ENCODE measurements at regions not wholly inside any gene's neighbourhood (a gene's known extent, or its start where the extent isn't known, plus 50 kb on each side); places are given as distances from the start of the nearest gene placed in this dataset.
"Not testable (repeated sequence)": the region's sequence is repeated elsewhere in the genome, so short reads cannot be mapped to it uniquely, and the experiment has no call there.

- no peak for ATAC-seq
Measured at GRCh38 chr6:40882323-40882997, 156.6 kb downstream of the UNC5CL start.

- no peak for ATAC-seq
Measured at GRCh38 chr6:40881501-40881900, 157.5 kb downstream of the UNC5CL start.

GRCh38 chr6:40880906-40881305, 158.1 kb downstream of the UNC5CL start:
- ATAC-seq: no peak

GRCh38 chr6:40879169-40879568, 159.9 kb downstream of the UNC5CL start:
- no peak for ATAC-seq

- peak; percentile 70 to 76 for ATAC-seq
Measured at GRCh38 chr6:40877362-40877761, 161.7 kb downstream of the UNC5CL start.

GRCh38 chr6:40876336-40876735, 162.7 kb downstream of the UNC5CL start:
- ATAC-seq: no peak

GRCh38 chr6:40874495-40874894, 164.5 kb downstream of the UNC5CL start:
- no peak for ATAC-seq

GRCh38 chr6:40871424-40871823, 167.6 kb downstream of the UNC5CL start:
- ATAC-seq: no peak

- ATAC-seq: not testable (repeated sequence)
Measured at GRCh38 chr6:40868089-40868865, 170.7 kb downstream of the UNC5CL start.

- ATAC-seq: not testable (repeated sequence)
Measured at GRCh38 chr6:40867527-40867926, 171.5 kb downstream of the UNC5CL start.

GRCh38 chr6:40865259-40865658, 173.8 kb downstream of the UNC5CL start:
- ATAC-seq: not testable (repeated sequence)

- no peak for ATAC-seq
Measured at GRCh38 chr6:40860443-40860842, 178.6 kb downstream of the UNC5CL start.

GRCh38 chr6:40856271-40856670, 182.8 kb downstream of the UNC5CL start:
- ATAC-seq: no peak

GRCh38 chr6:40855168-40855880, 183.7 kb downstream of the UNC5CL start:
- no peak for ATAC-seq

- no peak for ATAC-seq
Measured at GRCh38 chr6:40854592-40854991, 184.4 kb downstream of the UNC5CL start.

GRCh38 chr6:40852779-40853373, 186.1 kb downstream of the UNC5CL start:
- no peak for ATAC-seq

- no peak for ATAC-seq
Measured at GRCh38 chr6:40849546-40849945, 189.5 kb downstream of the UNC5CL start.

- ATAC-seq: no peak
Measured at GRCh38 chr6:40848868-40849514, 190.0 kb downstream of the UNC5CL start.

GRCh38 chr6:40848038-40848437, 191.0 kb downstream of the UNC5CL start:
- ATAC-seq: no peak

GRCh38 chr6:40845553-40845952, 193.5 kb downstream of the UNC5CL start:
- ATAC-seq: no peak

- ATAC-seq: no peak
Measured at GRCh38 chr6:40844246-40844645, 194.8 kb downstream of the UNC5CL start.

GRCh38 chr6:40841721-40842120, 197.3 kb downstream of the UNC5CL start:
- ATAC-seq: no peak

GRCh38 chr6:40832691-40833090, 206.3 kb downstream of the UNC5CL start:
- ATAC-seq: no peak
